C4-2B (cell line): ENCODE measurements at regions not wholly inside any gene's neighbourhood (a gene's known extent, or its start where the extent isn't known, plus 50 kb on each side); places are given as distances from the start of the nearest gene placed in this dataset.

Source experiments
- CTCF ChIP-seq: fragments of 450-650 bp; conservative IDR thresholded peaks from 2 replicates; pipeline ENCODE4 v1.5.1; 2017; ENCODE audit warnings: mild to moderate bottlenecking
- ZFX ChIP-seq: fragments of 450-650 bp; IDR thresholded peaks from 2 replicates; pipeline ENCODE4 v1.6.1; 2017

- TF ChIP-seq CTCF: no peak
- TF ChIP-seq ZFX: no peak
Observed at GRCh38 chr6:104595311-104595820, 264.4 kb downstream of the HACE1 start.
